HCT116 (cell line): ENCODE measurements at regions not wholly inside any gene's neighbourhood (a gene's known extent, or its start where the extent isn't known, plus 50 kb on each side); places are given as distances from the start of the nearest gene placed in this dataset.

Experiments used
- ATAC-seq: fragments of 200-7000 bp; cut with Tn5 transposase; 2 replicates; pipeline ENCODE4 v1.9.1; 2020; ENCODE audit warnings: mild to moderate bottlenecking, moderate library complexity
- BruUV-seq: library from RNA; stranded (reverse); fragments of 400-500 nt; replicated peaks from 2 replicates; lab custom pipeline; 2021; lab: Mats Ljungman, UMichigan
- CTCF ChIA-PET: fragments of 300-600 bp; sonication (Branson Sonifier 250); formaldehyde crosslinking; loops from one replicate; lab custom pipeline; 2021; ENCODE audit warnings: antibody characterized with exemption; lab: Charles Lee
- POLR2A ChIA-PET: fragments of 300-600, 350-600 bp; sonication (Branson Sonifier 250); formaldehyde crosslinking; loops from one replicate; lab custom pipeline; 2021; ENCODE audit warnings: antibody characterized with exemption; lab: Charles Lee
- RAD21 ChIA-PET, 2 experiments: fragments of 300-600 bp; sonication (Branson Sonifier 250); formaldehyde crosslinking; loops; one replicate each; lab custom pipeline; 2023; ENCODE audit warnings: low total read pairs in 2 of 2; ENCODE audit not compliant: uncharacterized antibody in 2 of 2, unreplicated experiment in 2 of 2, low non-redundant PET in 1 of 2; lab: Charles Lee
- DNase-seq: peaks from one replicate; pipeline ENCODE4 v3.0.0-alpha.2; 2010; ENCODE audit warnings: low read depth, low spot score
- H2AFZ ChIP-seq: fragments of 200-600 bp; shearing (Covaris generic), sonication (generic); 2 replicates; pipeline ENCODE4 v1.6.1; 2017; ENCODE audit warnings: low read depth, mixed run types, mixed read lengths, antibody characterized with exemption, low read length; ENCODE audit not compliant: poor library complexity, severe bottlenecking
- H3K27ac ChIP-seq: 2 replicates; pipeline ENCODE4 v1.5.1; 2012; ENCODE audit warnings: low read depth, low read length
- H3K27me3 ChIP-seq: fragments of 200-600 bp; sonication (generic); 2 replicates; pipeline ENCODE4 v1.6.1; 2016; ENCODE audit warnings: mixed run types, low read length, mixed read lengths; ENCODE audit not compliant: insufficient read depth
- H3K36me3 ChIP-seq, 2 experiments: fragments of 200-500 bp in 1 of 2; fragments of 200-600 bp in 1 of 2; sonication (Bioruptor generic) in 1 of 2; sonication (generic) in 1 of 2; 2 replicates each; pipeline versions ENCODE4 v1.5.1 to v1.6.1; 2014 to 2016; ENCODE audit warnings: low read length in 2 of 2, inconsistent platforms in 1 of 2, mixed read lengths in 1 of 2, mixed run types in 1 of 2; ENCODE audit not compliant: insufficient read depth in 2 of 2, control insufficient read depth in 1 of 2
- H3K4me1 ChIP-seq, 2 experiments: fragments of 200-600 bp in 1 of 2; sonication (generic) in 1 of 2; 2 replicates each; pipeline versions ENCODE4 v1.5.1 to v1.6.1; 2012 to 2017; ENCODE audit warnings: low read length in 2 of 2, inconsistent platforms in 1 of 2, mild to moderate bottlenecking in 1 of 2, mixed read lengths in 1 of 2, mixed run types in 1 of 2, moderate library complexity in 1 of 2; ENCODE audit not compliant: insufficient read depth in 2 of 2, control insufficient read depth in 1 of 2
- H3K4me2 ChIP-seq: fragments of 200-600 bp; sonication (generic); 2 replicates; pipeline ENCODE4 v1.6.1; 2017; ENCODE audit warnings: mixed run types, low read length, mixed read lengths
- H3K4me3 ChIP-seq, 2 experiments: fragments of 200-600 bp in 1 of 2; sonication (generic) in 1 of 2; replicated peaks in 1 of 2; 2 replicates each; pipeline ENCODE4 v1.5.1; 2011 to 2016; ENCODE audit warnings: low read length in 2 of 2, control low read depth in 1 of 2, low read depth in 1 of 2, mild to moderate bottlenecking in 1 of 2, mixed read lengths in 1 of 2, mixed run types in 1 of 2
- H3K79me2 ChIP-seq: fragments of 200-600 bp; sonication (generic); 2 replicates; pipeline ENCODE4 v1.6.1; 2017; ENCODE audit warnings: mild to moderate bottlenecking, mixed run types, low read length, moderate library complexity, mixed read lengths; ENCODE audit not compliant: insufficient read depth
- H3K9ac ChIP-seq: fragments of 200-600 bp; sonication (generic); 2 replicates; pipeline ENCODE4 v1.6.1; 2016; ENCODE audit warnings: low read length, mixed read lengths
- H3K9me2 ChIP-seq: fragments of 200-600 bp; sonication (generic), shearing (Covaris generic); 2 replicates; pipeline ENCODE4 v1.6.1; 2017; ENCODE audit warnings: mixed run types, mild to moderate bottlenecking, moderate library complexity; ENCODE audit not compliant: insufficient read depth
- H3K9me3 ChIP-seq, 2 experiments: fragments of 200-500 bp in 1 of 2; fragments of 200-600 bp in 1 of 2; sonication (Bioruptor generic) in 1 of 2; sonication (generic) in 1 of 2; 2 replicates each; pipeline ENCODE4 v1.6.1; 2014 to 2017; ENCODE audit warnings: low read length in 2 of 2, mixed read lengths in 2 of 2, inconsistent platforms in 1 of 2, low read depth in 1 of 2, mild to moderate bottlenecking in 1 of 2, mixed run types in 1 of 2, moderate library complexity in 1 of 2; ENCODE audit not compliant: control insufficient read depth in 1 of 2, insufficient read depth in 1 of 2
- H4K20me1 ChIP-seq: fragments of 200-600 bp; sonication (generic), shearing (Covaris generic); 2 replicates; pipeline ENCODE4 v1.6.1; 2017; ENCODE audit warnings: mixed run types, mild to moderate bottlenecking, moderate library complexity; ENCODE audit not compliant: insufficient read depth
- CBX3 ChIP-seq: IDR thresholded peaks from 2 replicates; pipeline ENCODE4 v1.6.1; 2012; ENCODE audit warnings: low read depth
- CEBPB ChIP-seq: IDR thresholded peaks from 2 replicates; pipeline ENCODE4 v1.6.1; 2012; ENCODE audit warnings: low read depth
- CTCF ChIP-seq, 3 experiments: fragments of 200-600 bp in 1 of 3; sonication (generic) in 1 of 3; IDR thresholded peaks in 2 of 3; conservative IDR thresholded peaks in 1 of 3; 2 replicates each; pipeline ENCODE4 v1.5.1; 2012 to 2017; ENCODE audit warnings: low read depth in 2 of 3, low read length in 2 of 3, antibody characterized with exemption in 1 of 3, borderline replicate concordance in 1 of 3, control low read depth in 1 of 3, mild to moderate bottlenecking in 1 of 3, mixed read lengths in 1 of 3, mixed run types in 1 of 3, moderate library complexity in 1 of 3; ENCODE audit not compliant: insufficient read depth in 1 of 3
- EZH2 ChIP-seq: fragments of 200-600 bp; sonication (generic); IDR thresholded peaks from 2 replicates; pipeline ENCODE4 v1.6.1; 2017; ENCODE audit warnings: antibody characterized with exemption, mixed run types
- EZH2phosphoT487 ChIP-seq: fragments of 200-600 bp; IDR thresholded peaks from 2 replicates; pipeline ENCODE4 v1.6.1; 2018; ENCODE audit warnings: antibody characterized with exemption, borderline replicate concordance
- FOSL1 ChIP-seq: IDR thresholded peaks from 2 replicates; pipeline ENCODE4 v1.6.1; 2012; ENCODE audit warnings: low read depth
- JUND ChIP-seq: IDR thresholded peaks from 2 replicates; pipeline ENCODE4 v1.6.1; 2012
- MAX ChIP-seq: IDR thresholded peaks from 2 replicates; pipeline ENCODE4 v1.6.1; 2012
- POLR2A ChIP-seq: IDR thresholded peaks from 2 replicates; pipeline ENCODE4 v1.7.0; 2011; ENCODE audit warnings: borderline replicate concordance; ENCODE audit not compliant: insufficient read depth, insufficient read length; ENCODE audit errors: extremely low read depth
- POLR2AphosphoS5 ChIP-seq: IDR thresholded peaks from 2 replicates; pipeline ENCODE4 v1.6.1; 2011; ENCODE audit warnings: mild to moderate bottlenecking, low read depth, low read length, moderate library complexity
- RAD21 ChIP-seq: IDR thresholded peaks from 2 replicates; pipeline ENCODE4 v1.6.1; 2012; ENCODE audit warnings: low read depth, mild to moderate bottlenecking
- SIN3A ChIP-seq: IDR thresholded peaks from 2 replicates; pipeline ENCODE4 v1.6.1; 2012; ENCODE audit warnings: low read depth
- SP1 ChIP-seq: IDR thresholded peaks from 2 replicates; pipeline ENCODE4 v1.6.1; 2012; ENCODE audit warnings: low read depth
- TCF7L2 ChIP-seq: IDR thresholded peaks from 2 replicates; pipeline ENCODE4 v1.7.0; 2011; ENCODE audit warnings: borderline replicate concordance, inconsistent platforms; ENCODE audit not compliant: insufficient read depth, insufficient read length; ENCODE audit errors: extremely low read depth
- YY1 ChIP-seq: IDR thresholded peaks from 2 replicates; pipeline ENCODE4 v1.6.1; 2011; ENCODE audit warnings: low read length, low read depth, moderate library complexity, mild to moderate bottlenecking; ENCODE audit not compliant: insufficient replicate concordance; ENCODE audit errors: extremely low read depth
- ZFX ChIP-seq: fragments of 450-650 bp; IDR thresholded peaks from 2 replicates; pipeline ENCODE4 v1.6.1; 2017
- intact Hi-C: fragments of 100-400 bp; cut with micrococcal nuclease; formaldehyde crosslinking; loops from 2 replicates; pipeline ENCODE4 v1.10.0; 2022
- TF ChIP-seq, protein P1 (sequence below): IDR thresholded peaks from 2 replicates; pipeline ENCODE4 v1.6.1; 2012

DNA sequence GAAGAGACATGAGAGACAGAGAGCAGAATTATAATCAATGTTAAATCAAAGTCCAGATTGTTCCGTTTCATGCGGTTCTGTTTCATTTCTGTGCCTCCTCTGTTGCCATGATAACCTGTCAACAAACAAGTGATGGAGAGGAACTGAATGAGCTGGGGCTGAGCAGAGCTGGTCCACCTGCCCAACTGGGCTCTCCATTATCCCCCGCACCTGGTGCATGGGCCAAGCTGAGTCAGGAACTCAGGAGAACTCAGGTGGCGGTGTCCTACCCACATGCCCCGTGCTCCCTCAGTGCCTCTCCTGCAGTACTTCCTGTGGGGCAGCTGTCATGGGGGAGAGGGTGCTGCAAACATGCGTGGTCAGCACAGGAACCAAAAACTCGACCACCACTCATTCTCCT is 178.8 kb downstream of the TTC32 start:
- Histone ChIP-seq H2AFZ (no peak overlapping the region), H3K9me2 (no peaks in the 10 kb centered on the region), H3K4me2 (no peak overlapping the region), H3K9me3 (no peaks in the 10 kb centered on the region), H3K4me3 (no peak overlapping the region), H3K9ac (no peak overlapping the region), H4K20me1 (no peaks in the 10 kb centered on the region), H3K79me2 (no peaks in the 10 kb centered on the region), H3K36me3 (no peaks in the 10 kb centered on the region), H3K4me1 (no peaks in the 10 kb centered on the region), H3K27me3 (no peaks in the 10 kb centered on the region), H3K27ac (no peak overlapping the region)
- TF ChIP-seq POLR2AphosphoS5 (no peak), JUND (no peak), CBX3 (no peak), MAX (no peak), SP1 (no peak), RAD21 (no peak), FOSL1 (no peak), EZH2 (no peak), SIN3A (no peak)
- TF ChIP-seq, protein P1, sequence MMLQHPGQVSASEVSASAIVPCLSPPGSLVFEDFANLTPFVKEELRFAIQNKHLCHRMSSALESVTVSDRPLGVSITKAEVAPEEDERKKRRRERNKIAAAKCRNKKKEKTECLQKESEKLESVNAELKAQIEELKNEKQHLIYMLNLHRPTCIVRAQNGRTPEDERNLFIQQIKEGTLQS: no peak
- ChIA-PET POLR2A (no interaction called here), CTCF (no interaction called here), RAD21 (no interaction called here)
- no peak for ATAC-seq
- intact Hi-C loops: no loop called here
- no peak for DNase-seq
- BruUV-seq: no TSS peak

- H3K36me3 ChIP-seq: no peaks in the 10 kb centered on the region
- H4K20me1 ChIP-seq: no peaks in the 10 kb centered on the region
- intact Hi-C loops: no loop called here
- RAD21 ChIA-PET: no interaction called here
- no peaks in the 10 kb centered on the region for H3K9me3 ChIP-seq
- CTCF ChIA-PET: no interaction called here
- POLR2A ChIA-PET: no interaction called here
- H3K4me2 ChIP-seq: no peak overlapping the region
- no peak overlapping the region for H2AFZ ChIP-seq
- BruUV-seq: no TSS peak
- ATAC-seq: no peak
- no peaks in the 10 kb centered on the region for H3K4me1 ChIP-seq
- no peaks in the 10 kb centered on the region for H3K79me2 ChIP-seq
- no peaks in the 10 kb centered on the region for H3K27me3 ChIP-seq
- no peak overlapping the region for H3K27ac ChIP-seq
- no peak overlapping the region for H3K9ac ChIP-seq
- no peaks in the 10 kb centered on the region for H3K9me2 ChIP-seq
- DNase-seq: no peak
- H3K4me3 ChIP-seq: no peak overlapping the region
- no peak for TF ChIP-seq POLR2AphosphoS5
- TF ChIP-seq CEBPB: no peak
- TF ChIP-seq, protein P1: no peak
- TF ChIP-seq EZH2: no peak
- no peak for TF ChIP-seq YY1
- no peak for TF ChIP-seq RAD21
- TF ChIP-seq SP1: no peak
- TF ChIP-seq CTCF (IDR thresholded peaks at IDR 0.05 in 2 of 3, conservative IDR thresholded peaks at IDR 0.05 in 1 of 3; ENCODE audit: borderline replicate concordance in 1 of 3, insufficient read depth in 1 of 3, low read depth in 2 of 3, low read length in 2 of 3): no peak
- no peak for TF ChIP-seq ZFX
- no peak for TF ChIP-seq MAX
- no peak for TF ChIP-seq EZH2phosphoT487
- TF ChIP-seq SIN3A: no peak
- no peak for TF ChIP-seq TCF7L2
- no peak for TF ChIP-seq CBX3
- no peak for TF ChIP-seq POLR2A
Observed at GRCh38 chr2:19722531-19722971, 179.2 kb downstream of the TTC32 start.
